Large intestine (tissue), 3 donors: ENCODE measurements at regions not wholly inside any gene's neighbourhood (a gene's known extent, or its start where the extent isn't known, plus 50 kb on each side); places are given as distances from the start of the nearest gene placed in this dataset.
A peak's percentile ranks its signal among the peaks of the same experiment; 100 is the strongest.
"Not testable (repeated sequence)": the region's sequence is repeated elsewhere in the genome, so short reads cannot be mapped to it uniquely, and the experiment has no call there.

Experiments used
- DNase-seq, 2 donors: peaks; one replicate each; pipeline versions ENCODE4 v3.0.0 to v3.0.0-alpha.2; 2013
- H3K27ac ChIP-seq: one replicate; pipeline ENCODE4 v1.5.1; 2013; ENCODE audit warnings: low read length
- H3K27me3 ChIP-seq: 2 replicates; pipeline ENCODE4 v1.6.1; 2013; ENCODE audit warnings: low read length; ENCODE audit not compliant: control insufficient read depth, insufficient read depth
- H3K36me3 ChIP-seq: 2 replicates; pipeline ENCODE4 v1.6.1; 2013; ENCODE audit warnings: low read length; ENCODE audit not compliant: control insufficient read depth, insufficient read depth
- H3K4me1 ChIP-seq: one replicate; pipeline ENCODE4 v1.6.1; 2013; ENCODE audit warnings: low read length; ENCODE audit not compliant: control insufficient read depth, insufficient read depth
- H3K4me3 ChIP-seq: one replicate; pipeline ENCODE4 v1.5.1; 2013; ENCODE audit warnings: low read length
- H3K9me3 ChIP-seq: one replicate; pipeline ENCODE4 v1.6.1; 2013; ENCODE audit warnings: mild to moderate bottlenecking, low read depth, low read length, moderate library complexity; ENCODE audit not compliant: control insufficient read depth
- WGBS: methylation state at CpG from one replicate; pipeline ENCODE4 v1.1.5; 2013; ENCODE audit warnings: low lambda C conversion rate; ENCODE audit not compliant: insufficient coverage; 5-methylcytosine and 5-hydroxymethylcytosine counted together

- H3K36me3 ChIP-seq, H3K4me1 ChIP-seq, H3K4me3 ChIP-seq, H3K27ac ChIP-seq, DNase-seq, H3K9me3 ChIP-seq, H3K27me3 ChIP-seq: not testable (repeated sequence)
- no CpG with 5 or more reads among the region's 2 CpGs for WGBS
These were observed 61.0 kb downstream of the FOXD4L5 start for GRCh38 chr9:65223986-65224385.

- not testable (repeated sequence) for H3K27ac ChIP-seq, H3K27me3 ChIP-seq, H3K4me3 ChIP-seq, H3K4me1 ChIP-seq, H3K9me3 ChIP-seq, DNase-seq, H3K36me3 ChIP-seq
These were observed 76.2 kb downstream of the FOXD4L5 start for GRCh38 chr9:65208834-65209233.

DNA sequence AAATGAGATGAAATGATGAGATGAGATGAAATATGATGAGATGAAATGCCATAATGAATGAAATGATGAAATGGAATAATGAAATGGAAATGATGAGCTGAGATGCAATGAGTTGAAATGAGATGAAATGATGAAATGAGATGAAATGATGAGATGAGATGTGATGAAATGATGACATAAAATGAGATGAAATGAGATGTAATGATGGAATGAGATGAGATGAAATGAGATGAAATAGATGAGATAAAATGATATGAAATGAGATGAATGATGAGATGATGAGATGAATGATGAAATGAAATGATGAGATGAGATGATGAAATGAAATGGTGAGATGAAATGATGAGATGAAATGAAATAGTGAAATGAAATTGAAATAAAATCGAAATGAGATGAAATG, 77.7 kb downstream of the FOXD4L5 start:
- not testable (repeated sequence) for H3K27ac ChIP-seq, H3K27me3 ChIP-seq, H3K4me1 ChIP-seq, H3K36me3 ChIP-seq, DNase-seq, H3K9me3 ChIP-seq, H3K4me3 ChIP-seq
- no CpG with 5 or more reads among the region's 1 CpG for WGBS

- H3K36me3 ChIP-seq, H3K27ac ChIP-seq, H3K4me3 ChIP-seq, H3K4me1 ChIP-seq, H3K27me3 ChIP-seq, H3K9me3 ChIP-seq, DNase-seq: not testable (repeated sequence)
- no CpG with 5 or more reads among the region's 1 CpG for WGBS
These were observed 79.2 kb downstream of the FOXD4L5 start for GRCh38 chr9:65205853-65206252.

DNA sequence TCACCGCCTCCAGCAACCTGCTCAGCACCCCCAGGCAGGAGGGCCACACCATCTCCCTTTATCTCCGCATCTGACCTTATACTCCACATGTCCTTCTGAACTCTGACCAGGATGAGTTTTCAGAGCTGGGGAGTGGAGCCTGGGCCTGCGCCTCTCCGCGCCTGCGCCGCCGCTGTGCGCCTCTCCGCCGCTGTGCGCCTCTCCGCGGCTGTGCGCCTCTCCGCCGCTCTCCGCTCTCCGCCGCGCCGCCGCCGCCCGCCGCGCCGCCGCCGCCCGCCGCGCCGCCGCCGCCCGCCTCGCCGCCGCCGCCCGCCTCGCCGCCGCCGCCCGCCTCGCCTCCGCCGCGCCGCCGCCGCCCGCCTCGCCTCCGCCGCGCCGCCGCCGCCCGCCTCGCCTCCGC, 89.2 kb downstream of the FOXD4L5 start:
- H3K4me1 ChIP-seq, H3K9me3 ChIP-seq, H3K27ac ChIP-seq, H3K36me3 ChIP-seq, DNase-seq, H3K4me3 ChIP-seq, H3K27me3 ChIP-seq: not testable (repeated sequence)
- WGBS, result no CpG with 5 or more reads among the region's 65 CpGs

DNA sequence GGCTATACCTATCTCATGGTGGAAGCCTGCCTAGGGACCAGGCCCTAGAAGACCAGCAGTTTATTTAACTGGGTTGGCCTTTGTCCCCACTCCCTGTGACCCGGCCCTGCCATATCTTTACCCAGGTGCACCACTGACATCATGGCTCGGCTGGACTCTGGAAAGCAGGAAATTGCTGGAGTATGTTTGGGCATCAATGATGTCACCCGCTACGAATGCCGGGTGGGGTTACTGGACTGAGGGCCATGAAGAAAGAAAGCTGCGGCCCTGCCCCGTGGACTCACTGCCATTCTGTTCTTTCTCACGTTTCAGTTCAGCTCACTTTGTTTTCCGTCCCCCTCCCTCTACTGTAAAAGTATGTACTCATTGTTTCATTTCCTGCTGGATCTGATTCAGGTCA, 129.1 kb downstream of the FOXD4L5 start:
- not testable (repeated sequence) for H3K9me3 ChIP-seq, H3K27me3 ChIP-seq, H3K4me1 ChIP-seq, H3K27ac ChIP-seq, H3K36me3 ChIP-seq, H3K4me3 ChIP-seq
- DNase-seq, result peak in 1 of 2 donors; percentile 3
- WGBS, result no CpG with 5 or more reads among the region's 9 CpGs
